ENCODE measurements at regions not wholly inside any gene's neighbourhood (a gene's known extent, or its start where the extent isn't known, plus 50 kb on each side); places are given as distances from the start of the nearest gene placed in this dataset.

- TF ChIP-seq CTCF (IDR thresholded peaks at IDR 0.05; ENCODE audit: insufficient read depth, low read length, poor library complexity, severe bottlenecking) = no peak
- no peak for TF ChIP-seq EZH2phosphoT487 (conservative IDR thresholded peaks at IDR 0.05; ENCODE audit: low read length)
Measured at GRCh38 chr14:55979781-55980180, 138.4 kb upstream of the PELI2 start.
